GM12872 (cell line): ENCODE measurements at regions not wholly inside any gene's neighbourhood (a gene's known extent, or its start where the extent isn't known, plus 50 kb on each side); places are given as distances from the start of the nearest gene placed in this dataset.

ENCODE experiments used
- CTCF ChIP-seq: IDR thresholded peaks from 3 replicates; pipeline ENCODE4 v1.5.1; 2011; ENCODE audit warnings: low read depth, mild to moderate bottlenecking, low read length, moderate library complexity; ENCODE audit not compliant: insufficient read depth

- no peak for TF ChIP-seq CTCF
Measured at GRCh38 chr13:76816394-76816793, 69.8 kb downstream of the KCTD12 start.

GRCh38 chr13:76815344-76815743 lies 70.9 kb downstream of the KCTD12 start:
- TF ChIP-seq CTCF = no peak

- no peak for TF ChIP-seq CTCF
Measured at GRCh38 chr13:76813891-76814290, 72.3 kb downstream of the KCTD12 start.

GRCh38 chr13:76813000-76813691 lies 73.1 kb downstream of the KCTD12 start:
- no peak for TF ChIP-seq CTCF

- TF ChIP-seq CTCF = no peak
Measured at GRCh38 chr13:76812206-76812897, 73.9 kb downstream of the KCTD12 start.

- TF ChIP-seq CTCF = no peak
Measured at GRCh38 chr13:76809389-76809788, 76.8 kb downstream of the KCTD12 start.

GRCh38 chr13:76808927-76809326 lies 77.3 kb downstream of the KCTD12 start:
- no peak for TF ChIP-seq CTCF
